OCI-LY7 (cell line): ENCODE measurements at regions not wholly inside any gene's neighbourhood (a gene's known extent, or its start where the extent isn't known, plus 50 kb on each side); places are given as distances from the start of the nearest gene placed in this dataset.

Source experiments
- BruUV-seq: library from RNA; stranded (reverse); fragments of 400-500 nt; replicated peaks from 2 replicates; lab custom pipeline; 2021; lab: Mats Ljungman, UMichigan
- CTCF ChIA-PET: fragments of 300-600 bp; sonication (Branson Sonifier 250); formaldehyde crosslinking; loops from one replicate; lab custom pipeline; 2022; ENCODE audit warnings: antibody characterized with exemption; ENCODE audit not compliant: unreplicated experiment; lab: Charles Lee
- POLR2A ChIA-PET: fragments of 300-600 bp; sonication (Branson Sonifier 250); formaldehyde crosslinking; loops from one replicate; lab custom pipeline; 2022; ENCODE audit warnings: antibody characterized with exemption; lab: Charles Lee
- DNase-seq: peaks from one replicate; pipeline ENCODE4 v3.0.0-alpha.2; 2015; ENCODE audit warnings: low spot score
- H2AFZ ChIP-seq: fragments of 200-600 bp; sonication (generic), shearing (Covaris generic); 2 replicates; pipeline ENCODE4 v1.6.1; 2014; ENCODE audit warnings: mild to moderate bottlenecking, antibody characterized with exemption, low read length, moderate library complexity
- H3K27ac ChIP-seq: fragments of 200-600 bp; sonication (generic); 2 replicates; pipeline ENCODE4 v1.5.1; 2014; ENCODE audit warnings: mixed run types, low read depth, mild to moderate bottlenecking, moderate library complexity, low read length, inconsistent platforms; ENCODE audit not compliant: poor library complexity, severe bottlenecking
- H3K36me3 ChIP-seq: fragments of 200-600 bp; sonication (generic); 2 replicates; pipeline ENCODE4 v1.6.1; 2014; ENCODE audit warnings: mild to moderate bottlenecking, antibody characterized with exemption, low read length, moderate library complexity, mixed read lengths; ENCODE audit not compliant: insufficient read depth
- H3K4me1 ChIP-seq: fragments of 200-600 bp; sonication (generic); 2 replicates; pipeline ENCODE4 v1.5.1; 2014; ENCODE audit warnings: mild to moderate bottlenecking, low read length; ENCODE audit not compliant: insufficient read depth, poor library complexity, severe bottlenecking
- H3K4me2 ChIP-seq: fragments of 200-600 bp; sonication (generic); 2 replicates; pipeline ENCODE4 v1.6.1; 2014; ENCODE audit warnings: mild to moderate bottlenecking, low read length
- H3K4me3 ChIP-seq: fragments of 200-600 bp; sonication (generic); 2 replicates; pipeline ENCODE4 v1.5.1; 2014; ENCODE audit warnings: mild to moderate bottlenecking, low read depth, low read length; ENCODE audit not compliant: poor library complexity, severe bottlenecking
- H3K79me2 ChIP-seq: fragments of 200-600 bp; sonication (generic); 2 replicates; pipeline ENCODE4 v1.6.1; 2016; ENCODE audit warnings: low read depth, mild to moderate bottlenecking, low read length, moderate library complexity, mixed read lengths; ENCODE audit not compliant: insufficient read depth
- H3K9me2 ChIP-seq: fragments of 200-600 bp; sonication (generic); 2 replicates; pipeline ENCODE4 v1.6.1; 2016; ENCODE audit warnings: mild to moderate bottlenecking, low read length, mixed read lengths; ENCODE audit not compliant: insufficient read depth
- H3K9me3 ChIP-seq: fragments of 200-600 bp; sonication (generic); 2 replicates; pipeline ENCODE4 v1.6.1; 2014; ENCODE audit warnings: mild to moderate bottlenecking, mixed run types, low read length, mixed read lengths
- H4K20me1 ChIP-seq: fragments of 200-600 bp; sonication (generic); 2 replicates; pipeline ENCODE4 v1.6.1; 2014; ENCODE audit warnings: mild to moderate bottlenecking, antibody characterized with exemption, low read length, moderate library complexity, mixed read lengths; ENCODE audit not compliant: insufficient read depth
- EZH2phosphoT487 ChIP-seq: fragments of 200-600 bp; sonication (generic); IDR thresholded peaks from 2 replicates; pipeline ENCODE4 v1.6.1; 2018; ENCODE audit warnings: low read depth, borderline replicate concordance, mild to moderate bottlenecking, mixed run types, antibody characterized with exemption, low read length, moderate library complexity, mixed read lengths
- intact Hi-C: fragments of 100-400 bp; cut with micrococcal nuclease; formaldehyde crosslinking; loops from one replicate; pipeline ENCODE4 v1.10.0; 2022; ENCODE audit not compliant: unreplicated experiment
- TF ChIP-seq, protein P1 (sequence below): fragments of 200-600 bp; sonication (generic); conservative IDR thresholded peaks from 2 replicates; pipeline ENCODE4 v1.5.1; 2014; ENCODE audit warnings: mild to moderate bottlenecking, antibody characterized with exemption, low read length, moderate library complexity, mixed read lengths

DNA sequence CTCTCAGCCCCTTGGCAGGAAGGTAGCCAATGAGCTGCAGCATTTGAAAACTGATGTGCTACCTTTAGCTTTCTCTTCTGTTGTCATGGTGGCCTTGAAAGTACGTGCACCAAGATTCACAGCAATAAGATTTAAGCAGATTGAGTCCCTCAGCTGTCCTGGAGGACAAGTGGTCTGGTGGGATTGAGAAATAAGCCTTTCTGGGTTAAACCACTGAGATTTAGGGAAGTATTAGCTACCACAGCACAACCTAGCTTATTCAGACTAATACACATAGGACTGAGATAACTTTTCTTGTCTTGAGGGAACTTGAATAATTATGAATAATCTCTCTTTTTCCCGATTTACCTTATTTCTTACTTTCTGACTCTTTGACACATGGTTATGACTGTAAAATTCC is 324.0 kb downstream of the PTEN start:
- intact Hi-C loops: no loop called here
- no TSS peak for BruUV-seq
- CTCF ChIA-PET: no interaction called here

DNA sequence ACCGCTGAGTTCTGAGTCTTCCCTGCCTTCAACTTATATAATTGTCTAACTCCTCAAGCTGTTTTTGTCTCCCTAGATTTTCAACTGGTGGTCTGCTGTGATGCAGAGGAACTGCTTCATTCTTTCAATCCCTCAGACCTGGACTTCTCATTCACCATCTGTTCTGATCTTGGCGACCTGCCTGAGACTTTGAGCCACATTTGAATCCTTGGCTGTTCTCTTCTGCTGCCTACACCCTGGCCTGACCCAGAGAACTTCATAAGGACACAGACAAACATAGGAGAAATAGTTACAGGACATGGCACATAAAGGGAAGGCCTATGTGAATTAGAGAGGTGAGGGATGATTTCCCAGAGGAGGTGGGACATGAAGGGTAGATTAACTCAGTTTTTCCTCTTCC is 326.7 kb downstream of the PTEN start:
- Histone ChIP-seq H2AFZ (no peak overlapping the region), H3K4me2 (no peak overlapping the region), H3K36me3 (no peaks in the 10 kb centered on the region), H3K4me1 (peaks cover 6% of the 10 kb centered on the region), H3K9me3 (no peaks in the 10 kb centered on the region), H3K27ac (no peak overlapping the region), H4K20me1 (no peaks in the 10 kb centered on the region), H3K4me3 (no peak overlapping the region), H3K9me2 (no peaks in the 10 kb centered on the region), H3K79me2 (no peaks in the 10 kb centered on the region)
- CTCF ChIA-PET: no interaction called here
- TF ChIP-seq EZH2phosphoT487: no peak
- TF ChIP-seq, protein P1, sequence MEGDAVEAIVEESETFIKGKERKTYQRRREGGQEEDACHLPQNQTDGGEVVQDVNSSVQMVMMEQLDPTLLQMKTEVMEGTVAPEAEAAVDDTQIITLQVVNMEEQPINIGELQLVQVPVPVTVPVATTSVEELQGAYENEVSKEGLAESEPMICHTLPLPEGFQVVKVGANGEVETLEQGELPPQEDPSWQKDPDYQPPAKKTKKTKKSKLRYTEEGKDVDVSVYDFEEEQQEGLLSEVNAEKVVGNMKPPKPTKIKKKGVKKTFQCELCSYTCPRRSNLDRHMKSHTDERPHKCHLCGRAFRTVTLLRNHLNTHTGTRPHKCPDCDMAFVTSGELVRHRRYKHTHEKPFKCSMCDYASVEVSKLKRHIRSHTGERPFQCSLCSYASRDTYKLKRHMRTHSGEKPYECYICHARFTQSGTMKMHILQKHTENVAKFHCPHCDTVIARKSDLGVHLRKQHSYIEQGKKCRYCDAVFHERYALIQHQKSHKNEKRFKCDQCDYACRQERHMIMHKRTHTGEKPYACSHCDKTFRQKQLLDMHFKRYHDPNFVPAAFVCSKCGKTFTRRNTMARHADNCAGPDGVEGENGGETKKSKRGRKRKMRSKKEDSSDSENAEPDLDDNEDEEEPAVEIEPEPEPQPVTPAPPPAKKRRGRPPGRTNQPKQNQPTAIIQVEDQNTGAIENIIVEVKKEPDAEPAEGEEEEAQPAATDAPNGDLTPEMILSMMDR: no peak
- DNase-seq: no peak
- intact Hi-C loops: no loop called here
- POLR2A ChIA-PET: no interaction called here
- no TSS peak for BruUV-seq

More for the DNA sequence above, 324.0 kb downstream of the PTEN start:
- no peak overlapping the region for H2AFZ ChIP-seq
- no peaks in the 10 kb centered on the region for H4K20me1 ChIP-seq
- no peaks in the 10 kb centered on the region for H3K79me2 ChIP-seq
- POLR2A ChIA-PET: interaction anchor here (1.1 to 1.2 kb wide), 2 partner anchors 202 to 438 kb away, joined by 3 read pairs; no protein-coding TSS in a partner anchor
- DNase-seq: no peak
- H3K4me2 ChIP-seq: no peak overlapping the region
- H3K36me3 ChIP-seq: no peaks in the 10 kb centered on the region
- H3K27ac ChIP-seq: no peak overlapping the region
- H3K9me2 ChIP-seq: no peaks in the 10 kb centered on the region
- no peaks in the 10 kb centered on the region for H3K9me3 ChIP-seq
- TF ChIP-seq, protein P1: no peak
- no peak for TF ChIP-seq EZH2phosphoT487
- no peak overlapping the region for H3K4me3 ChIP-seq
- no peaks in the 10 kb centered on the region for H3K4me1 ChIP-seq

DNA sequence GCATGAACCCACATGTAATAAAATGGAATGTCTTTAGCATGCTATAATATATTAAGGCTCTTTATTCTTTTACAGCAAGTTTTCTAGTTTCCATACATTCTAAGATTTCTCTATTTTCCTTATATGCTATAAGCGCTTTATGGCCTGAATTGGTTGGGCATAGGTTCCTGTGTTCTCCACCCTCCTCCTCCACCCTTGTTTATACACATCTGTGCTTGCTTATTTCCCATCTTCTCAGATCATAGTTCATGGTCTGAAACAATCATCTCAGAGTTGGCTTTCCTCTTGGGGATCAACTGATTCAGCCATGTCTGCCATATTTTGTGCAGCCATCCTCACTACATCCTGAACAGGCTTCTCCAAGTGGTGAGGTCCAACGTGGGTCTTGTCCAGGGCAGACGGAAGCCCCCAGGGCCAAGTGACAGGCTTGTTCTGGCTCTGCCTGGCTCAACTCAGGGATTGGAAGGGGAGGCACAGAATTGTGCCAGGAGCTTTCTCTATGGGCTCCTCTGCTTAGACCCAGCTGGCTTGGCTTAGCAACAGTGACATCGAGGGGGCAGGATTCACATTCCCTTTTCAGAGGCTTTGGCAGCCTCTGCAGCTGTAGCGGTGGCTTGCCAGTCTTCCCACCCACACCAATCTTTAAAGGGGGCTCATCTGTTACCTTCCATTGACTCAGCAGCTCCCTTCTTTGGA is 327.3 kb downstream of the PTEN start:
- TF ChIP-seq EZH2phosphoT487: no peak
- TF ChIP-seq, protein P1: no peak
- no TSS peak for BruUV-seq
- Histone ChIP-seq H3K79me2 (no peaks in the 10 kb centered on the region), H3K4me2 (no peak overlapping the region), H3K4me1 (peaks cover 6% of the 10 kb centered on the region), H3K4me3 (no peak overlapping the region), H3K9me2 (no peaks in the 10 kb centered on the region), H3K9me3 (no peaks in the 10 kb centered on the region), H3K27ac (no peak overlapping the region), H4K20me1 (no peaks in the 10 kb centered on the region), H2AFZ (no peak overlapping the region), H3K36me3 (no peaks in the 10 kb centered on the region)
- POLR2A ChIA-PET: interaction anchor here (0.8 kb wide), 1 partner anchor 9 kb away, joined by 3 read pairs; no protein-coding TSS in a partner anchor
- CTCF ChIA-PET: no interaction called here
- intact Hi-C loops: no loop called here
- DNase-seq: no peak
